ENCODE measurements at regions not wholly inside any gene's neighbourhood (a gene's known extent, or its start where the extent isn't known, plus 50 kb on each side); places are given as distances from the start of the nearest gene placed in this dataset.

DNA sequence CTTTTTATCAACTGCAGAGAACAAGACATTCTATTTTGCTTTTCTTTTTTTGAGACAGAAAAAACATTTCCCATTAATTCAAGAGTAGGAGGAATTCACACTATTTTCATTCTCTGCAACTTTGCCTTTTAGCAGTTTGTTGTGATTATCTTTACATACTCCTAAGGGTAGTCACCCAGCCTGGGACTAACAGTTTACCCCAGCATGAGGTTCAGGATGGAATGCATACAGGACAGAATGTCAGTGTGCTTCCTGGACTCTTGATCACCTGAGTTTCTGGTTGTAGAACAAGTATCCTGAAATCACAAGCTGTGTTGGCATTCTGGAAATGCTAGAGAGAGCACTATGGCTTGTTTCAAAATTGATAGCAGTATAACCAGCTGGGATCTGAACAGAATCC, 368.1 kb downstream of the KIF4B start:
- TF ChIP-seq CTCF (IDR thresholded peaks at IDR 0.05; ENCODE audit: borderline replicate concordance, extremely low read depth, low read length, poor library complexity, severe bottlenecking) (no peak), EZH2 (IDR thresholded peaks at IDR 0.05; ENCODE audit: borderline replicate concordance, low read depth, low read length, severe bottlenecking) (no peak)

All from DND-41 (cell line).